Adrenal gland (tissue), 9 donors: ENCODE measurements at regions not wholly inside any gene's neighbourhood (a gene's known extent, or its start where the extent isn't known, plus 50 kb on each side); places are given as distances from the start of the nearest gene placed in this dataset.
A peak's percentile ranks its signal among the peaks of the same experiment; 100 is the strongest.

ENCODE experiments used
- DNase-seq, 7 donors: peaks; one replicate each; pipeline ENCODE4 v3.0.0-alpha.2; 2019 to 2020
- H3K27ac ChIP-seq, 5 donors: fragments of 200-600 bp; sonication (generic) in 4 of 5; 1 replicate in 3 of 5; 2 replicates in 2 of 5; pipeline versions ENCODE4 v1.5.1 to v1.8.0; 2016 to 2020; ENCODE audit warnings: mild to moderate bottlenecking in 1 of 5
- H3K27me3 ChIP-seq: fragments of 200-600 bp; 2 replicates; pipeline ENCODE4 v1.8.0; 2021
- H3K36me3 ChIP-seq, 2 donors: fragments of 200-600 bp; replicated peaks in 1 of 2; 1 replicate in 1 of 2; 2 replicates in 1 of 2; pipeline versions ENCODE4 v1.5.1 to v1.8.0; 2018 to 2022
- H3K4me1 ChIP-seq, 2 donors: fragments of 200-600 bp; replicated peaks in 1 of 2; 1 replicate in 1 of 2; 2 replicates in 1 of 2; pipeline versions ENCODE4 v1.5.1 to v1.8.0; 2018 to 2021
- H3K4me3 ChIP-seq, 4 donors: fragments of 200-600 bp; sonication (generic) in 3 of 4; one replicate each; pipeline ENCODE4 v1.5.1; 2016 to 2018
- H3K9me3 ChIP-seq, 3 donors: fragments of 200-600 bp; sonication (generic) in 1 of 3; replicated peaks in 1 of 3; 1 replicate in 2 of 3; 2 replicates in 1 of 3; pipeline versions ENCODE4 v1.5.1 to v1.8.0; 2016 to 2021
- POLR2A ChIP-seq, 2 donors: fragments of 450-650 bp; IDR thresholded peaks; one replicate each; pipeline ENCODE4 v1.6.1; 2017; ENCODE audit warnings: antibody characterized with exemption in 2 of 2, mild to moderate bottlenecking in 2 of 2, moderate library complexity in 1 of 2
- WGBS, 4 donors: extraction: QIAGEN DNeasy Blood & Tissue Kit in 2 of 4; methylation state at CpG; one replicate each; pipeline versions ENCODE4 v1.1.5 to v1.1.7; 2013 to 2017; 5-methylcytosine and 5-hydroxymethylcytosine counted together
- intact Hi-C, 2 donors: fragments of 100-400 bp; cut with DNase I; formaldehyde crosslinking; loops; one replicate each; pipeline versions ENCODE4 v1.14.1 to v1.15.0; 2022 to 2023
- TF ChIP-seq, protein P1 (sequence below), 6 experiments: fragments of 450-650 bp in 4 of 6; fragments of 200-600 bp in 2 of 6; sonication (generic) in 1 of 6; IDR thresholded peaks; 1 replicate in 5 of 6; 2 replicates in 1 of 6; pipeline versions ENCODE4 v1.5.1 to v1.8.0; 2016 to 2021; ENCODE audit warnings: antibody characterized with exemption in 6 of 6, mild to moderate bottlenecking in 2 of 6, moderate library complexity in 1 of 6
- donor health status: healthy with polysubstance abuse.
- donor health status: Bipolar disorder and iron deficiency.
- donor health status: DM: yes; HTN: yes; CAD: no.
- donor health status: DM: no; HTN: no; CAD: no.
- donor health status: DM: no; HTN: no; CAD: no.

- H3K27me3 ChIP-seq: no peaks in the 10 kb centered on the region
- H3K9me3 ChIP-seq: no peaks in the 10 kb centered on the region
- no peaks in the 10 kb centered on the region for H3K36me3 ChIP-seq
- H3K27ac ChIP-seq: no peak overlapping the region
- H3K4me3 ChIP-seq: no peak overlapping the region
- intact Hi-C loops: no loop called here
- TF ChIP-seq, protein P1, sequence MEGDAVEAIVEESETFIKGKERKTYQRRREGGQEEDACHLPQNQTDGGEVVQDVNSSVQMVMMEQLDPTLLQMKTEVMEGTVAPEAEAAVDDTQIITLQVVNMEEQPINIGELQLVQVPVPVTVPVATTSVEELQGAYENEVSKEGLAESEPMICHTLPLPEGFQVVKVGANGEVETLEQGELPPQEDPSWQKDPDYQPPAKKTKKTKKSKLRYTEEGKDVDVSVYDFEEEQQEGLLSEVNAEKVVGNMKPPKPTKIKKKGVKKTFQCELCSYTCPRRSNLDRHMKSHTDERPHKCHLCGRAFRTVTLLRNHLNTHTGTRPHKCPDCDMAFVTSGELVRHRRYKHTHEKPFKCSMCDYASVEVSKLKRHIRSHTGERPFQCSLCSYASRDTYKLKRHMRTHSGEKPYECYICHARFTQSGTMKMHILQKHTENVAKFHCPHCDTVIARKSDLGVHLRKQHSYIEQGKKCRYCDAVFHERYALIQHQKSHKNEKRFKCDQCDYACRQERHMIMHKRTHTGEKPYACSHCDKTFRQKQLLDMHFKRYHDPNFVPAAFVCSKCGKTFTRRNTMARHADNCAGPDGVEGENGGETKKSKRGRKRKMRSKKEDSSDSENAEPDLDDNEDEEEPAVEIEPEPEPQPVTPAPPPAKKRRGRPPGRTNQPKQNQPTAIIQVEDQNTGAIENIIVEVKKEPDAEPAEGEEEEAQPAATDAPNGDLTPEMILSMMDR (IDR thresholded peaks at IDR 0.05): no peak
- TF ChIP-seq POLR2A (IDR thresholded peaks at IDR 0.05): no peak
- 70 to 79% (median 78%) methylated on average over 7 of the region's 7 CpGs for WGBS, 4 donors
- H3K4me1 ChIP-seq: peaks cover 0 to 9% of the 10 kb centered on the region in 2 donors
- no peak for DNase-seq
Measured at GRCh38 chr4:176584031-176584606, 208.6 kb downstream of the VEGFC start.

DNA sequence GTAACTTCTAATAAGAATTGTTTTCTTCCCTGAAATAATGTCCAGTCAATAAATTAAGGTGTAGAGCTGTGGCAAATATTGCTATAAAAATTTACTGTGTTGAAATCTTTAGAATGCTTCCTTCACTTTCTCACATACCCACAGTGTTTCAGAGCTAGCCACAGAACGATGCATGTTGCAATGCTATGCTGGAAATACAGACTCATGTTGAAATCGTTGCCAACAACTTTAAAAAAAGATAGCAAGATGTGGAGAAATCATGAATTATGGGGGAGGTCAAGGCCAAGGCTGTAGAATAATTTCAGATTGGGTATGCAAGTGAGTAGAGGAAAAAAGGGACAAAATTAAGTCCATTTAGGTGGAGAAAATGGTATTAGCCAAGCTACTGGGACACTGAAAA is 204.8 kb downstream of the VEGFC start:
- H3K27me3 ChIP-seq: no peaks in the 10 kb centered on the region
- TF ChIP-seq, protein P1 (IDR thresholded peaks at IDR 0.05): no peak
- no peak for TF ChIP-seq POLR2A (IDR thresholded peaks at IDR 0.05)
- peak; percentile 31 to 73 (median 59) for DNase-seq
- 23 to 33% (median 26%) methylated on average over 2 of the region's 2 CpGs for WGBS, 4 donors
- intact Hi-C loops: no loop called here
- peak overlapping the region in 1 of 5 donors; percentile 56 for H3K27ac ChIP-seq
- peaks cover 0 to 9% of the 10 kb centered on the region in 2 donors for H3K4me1 ChIP-seq
- H3K4me3 ChIP-seq: no peak overlapping the region
- no peaks in the 10 kb centered on the region for H3K9me3 ChIP-seq
- H3K36me3 ChIP-seq: no peaks in the 10 kb centered on the region

- 84 to 86% (median 84%) methylated on average over 3 of the region's 3 CpGs for WGBS, 4 donors
Measured at GRCh38 chr4:176588436-176588835, 204.3 kb downstream of the VEGFC start.

DNA sequence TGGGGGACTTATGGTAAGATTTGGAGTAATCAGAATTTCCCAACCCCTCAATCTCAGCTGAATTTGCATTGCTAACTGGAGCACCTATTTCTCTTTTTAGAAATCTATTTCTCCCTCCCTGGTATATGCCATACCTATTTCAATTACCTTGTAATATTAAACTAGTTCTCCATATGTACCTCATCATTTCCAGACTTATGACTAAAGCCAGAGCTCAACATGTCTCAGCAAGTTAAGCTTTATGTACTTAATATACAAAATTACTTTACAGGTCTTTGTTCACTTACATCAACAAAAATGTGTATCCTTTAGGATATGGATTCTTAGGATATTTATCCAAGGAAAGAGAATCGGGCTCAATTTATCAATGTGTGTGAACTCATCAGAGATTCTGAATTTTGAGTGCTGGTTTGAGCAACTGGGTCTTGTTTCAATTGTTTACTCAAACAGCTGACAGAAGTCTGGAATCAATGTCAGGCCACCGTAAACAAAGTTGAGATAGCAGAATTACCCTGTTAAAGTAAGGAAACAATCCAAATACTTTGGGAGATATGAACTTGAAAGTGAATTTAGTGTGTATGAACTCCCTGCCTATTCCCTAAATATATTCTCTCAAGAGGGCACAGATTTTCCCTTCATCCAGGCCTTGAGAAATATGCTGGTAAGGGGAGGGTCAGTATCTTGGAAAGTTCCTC is 199.6 kb downstream of the VEGFC start:
- WGBS, 4 donors: 71 to 77% (median 73%) methylated on average over 2 of the region's 2 CpGs
- Histone ChIP-seq H3K27ac (no peak overlapping the region), H3K36me3 (no peaks in the 10 kb centered on the region), H3K9me3 (no peaks in the 10 kb centered on the region), H3K4me1 (peaks cover 0 to 3% of the 10 kb centered on the region in 2 donors), H3K27me3 (no peaks in the 10 kb centered on the region), H3K4me3 (no peak overlapping the region)
- intact Hi-C loops: no loop called here
- TF ChIP-seq POLR2A (IDR thresholded peaks at IDR 0.05): no peak
- TF ChIP-seq, protein P1 (IDR thresholded peaks at IDR 0.05): no peak
- no peak for DNase-seq

More at GRCh38 chr4:176588436-176588835, 204.3 kb downstream of the VEGFC start:
- intact Hi-C loops: no loop called here
- DNase-seq: no peak
- Histone ChIP-seq H3K27ac (peak overlapping the region in 1 of 5 donors; percentile 56), H3K4me3 (no peak overlapping the region), H3K27me3 (no peaks in the 10 kb centered on the region), H3K9me3 (no peaks in the 10 kb centered on the region), H3K36me3 (no peaks in the 10 kb centered on the region), H3K4me1 (peaks cover 0 to 9% of the 10 kb centered on the region in 2 donors)
- TF ChIP-seq POLR2A (IDR thresholded peaks at IDR 0.05): no peak
- TF ChIP-seq, protein P1 (IDR thresholded peaks at IDR 0.05): no peak
